H9 (cell line): ENCODE measurements at regions not wholly inside any gene's neighbourhood (a gene's known extent, or its start where the extent isn't known, plus 50 kb on each side); places are given as distances from the start of the nearest gene placed in this dataset.
"Not testable (repeated sequence)": the region's sequence is repeated elsewhere in the genome, so short reads cannot be mapped to it uniquely, and the experiment has no call there.

ENCODE experiments used
- DNase-seq: peaks from one replicate; pipeline ENCODE4 v3.0.0-alpha.2; 2017
- H2AFZ ChIP-seq: one replicate; pipeline ENCODE4 v1.6.1; 2013; ENCODE audit warnings: mild to moderate bottlenecking, low read length, control low read depth, moderate library complexity
- H2AK5ac ChIP-seq: 2 replicates; pipeline ENCODE4 v1.6.1; 2013; ENCODE audit warnings: low read length, control low read depth, mixed read lengths; ENCODE audit not compliant: insufficient read length
- H2BK120ac ChIP-seq: one replicate; pipeline ENCODE4 v1.6.1; 2013; ENCODE audit warnings: low read depth, mild to moderate bottlenecking, low read length, control low read depth, inconsistent platforms; ENCODE audit not compliant: poor library complexity, severe bottlenecking
- H2BK12ac ChIP-seq: 2 replicates; pipeline ENCODE4 v1.6.1; 2013; ENCODE audit warnings: low read length, control low read depth, mixed read lengths, low read depth; ENCODE audit not compliant: insufficient read length
- H2BK15ac ChIP-seq: 2 replicates; pipeline ENCODE4 v1.6.1; 2013; ENCODE audit warnings: low read depth, low read length, control low read depth
- H2BK20ac ChIP-seq: one replicate; pipeline ENCODE4 v1.6.1; 2013; ENCODE audit warnings: low read depth, mild to moderate bottlenecking, low read length, control low read depth, inconsistent platforms; ENCODE audit not compliant: poor library complexity, severe bottlenecking
- H2BK5ac ChIP-seq: 2 replicates; pipeline ENCODE4 v1.6.1; 2013; ENCODE audit warnings: low read length, control low read depth, mixed read lengths; ENCODE audit not compliant: insufficient read length
- H3K14ac ChIP-seq: 2 replicates; pipeline ENCODE4 v1.6.1; 2013; ENCODE audit warnings: low read length, control low read depth; ENCODE audit not compliant: insufficient read depth
- H3K18ac ChIP-seq: 2 replicates; pipeline ENCODE4 v1.6.1; 2013; ENCODE audit warnings: low read depth, mild to moderate bottlenecking, mixed read lengths, low read length, control low read depth; ENCODE audit not compliant: insufficient read length
- H3K23ac ChIP-seq: 2 replicates; pipeline ENCODE4 v1.6.1; 2013; ENCODE audit warnings: low read length, control low read depth, mixed read lengths, low read depth; ENCODE audit not compliant: insufficient read length
- H3K23me2 ChIP-seq: 2 replicates; pipeline ENCODE4 v1.6.1; 2013; ENCODE audit warnings: low read depth, mild to moderate bottlenecking, mixed read lengths, low read length, control low read depth; ENCODE audit not compliant: insufficient read length, poor library complexity, severe bottlenecking
- H3K27ac ChIP-seq: 2 replicates; pipeline ENCODE4 v1.5.1; 2013; ENCODE audit warnings: low read length, control low read depth, mixed read lengths, low read depth; ENCODE audit not compliant: insufficient read length
- H3K27me3 ChIP-seq: 2 replicates; pipeline ENCODE4 v1.6.1; 2013; ENCODE audit warnings: low read length, control low read depth, inconsistent platforms; ENCODE audit not compliant: insufficient read depth
- H3K4ac ChIP-seq: 2 replicates; pipeline ENCODE4 v1.6.1; 2013; ENCODE audit warnings: low read depth, mild to moderate bottlenecking, control low read depth, inconsistent platforms, low read length, moderate library complexity
- H3K4me1 ChIP-seq: 2 replicates; pipeline ENCODE4 v1.6.1; 2013; ENCODE audit warnings: low read length, control low read depth, inconsistent platforms; ENCODE audit not compliant: insufficient read depth
- H3K4me2 ChIP-seq: 2 replicates; pipeline ENCODE4 v1.6.1; 2013; ENCODE audit warnings: low read length, control low read depth, mixed read lengths; ENCODE audit not compliant: insufficient read length, insufficient read depth
- H3K56ac ChIP-seq: 2 replicates; pipeline ENCODE4 v1.6.1; 2013; ENCODE audit warnings: low read depth, mild to moderate bottlenecking, mixed read lengths, low read length, control low read depth; ENCODE audit not compliant: insufficient read length
- H3K79me1 ChIP-seq: 2 replicates; pipeline ENCODE4 v1.6.1; 2013; ENCODE audit warnings: low read depth, mild to moderate bottlenecking, moderate library complexity, low read length, control low read depth, inconsistent platforms; ENCODE audit not compliant: insufficient read depth, poor library complexity, severe bottlenecking
- H3K79me2 ChIP-seq: 2 replicates; pipeline ENCODE4 v1.6.1; 2013; ENCODE audit warnings: low read length, control low read depth, inconsistent platforms; ENCODE audit not compliant: insufficient read depth
- H3K9ac ChIP-seq: 2 replicates; pipeline ENCODE4 v1.6.1; 2013; ENCODE audit warnings: low read length, control low read depth, mixed read lengths; ENCODE audit not compliant: insufficient read length; ENCODE audit errors: extremely low read depth
- H3K9me3 ChIP-seq: one replicate; pipeline ENCODE4 v1.6.1; 2013; ENCODE audit warnings: low read depth, low read length, inconsistent platforms; ENCODE audit not compliant: control insufficient read depth
- H3T11ph ChIP-seq: one replicate; pipeline ENCODE4 v1.6.1; 2013; ENCODE audit warnings: mild to moderate bottlenecking, low read length, control low read depth, inconsistent platforms
- H4K20me1 ChIP-seq: one replicate; pipeline ENCODE4 v1.6.1; 2013; ENCODE audit not compliant: control insufficient read depth, insufficient read length, insufficient read depth
- H4K5ac ChIP-seq: 2 replicates; pipeline ENCODE4 v1.6.1; 2013; ENCODE audit warnings: low read depth, mild to moderate bottlenecking, mixed read lengths, low read length, control low read depth; ENCODE audit not compliant: insufficient read length
- H4K8ac ChIP-seq: replicated peaks from 2 replicates; pipeline ENCODE4 v1.6.1; 2013; ENCODE audit warnings: low read length, control low read depth, mixed read lengths, low read depth; ENCODE audit not compliant: insufficient read length
- H4K91ac ChIP-seq: 2 replicates; pipeline ENCODE4 v1.6.1; 2013; ENCODE audit warnings: low read depth, mild to moderate bottlenecking, moderate library complexity, mixed read lengths, low read length, control low read depth; ENCODE audit not compliant: insufficient read length
- H3K27ac Mint-ChIP-seq, 3 experiments: 2 replicates in 2 of 3; 3 replicates in 1 of 3; pipeline ENCODE4 v1.8.0; 2020 to 2021; ENCODE audit warnings: mixed read lengths in 3 of 3, mild to moderate bottlenecking in 1 of 3, moderate library complexity in 1 of 3
- H3K27me3 Mint-ChIP-seq: 2 replicates; pipeline ENCODE4 v1.8.0; 2021; ENCODE audit warnings: low read depth, mild to moderate bottlenecking, moderate library complexity, mixed read lengths
- H3K36me3 Mint-ChIP-seq, 3 experiments: 2 replicates in 2 of 3; 3 replicates in 1 of 3; pipeline ENCODE4 v1.8.0; 2020 to 2021; ENCODE audit warnings: low read depth in 3 of 3, mixed read lengths in 3 of 3; ENCODE audit not compliant: insufficient read depth in 1 of 3
- H3K4me1 Mint-ChIP-seq, 2 experiments: 2 replicates each; pipeline ENCODE4 v1.8.0; 2020; ENCODE audit warnings: mixed read lengths in 2 of 2
- H3K4me3 Mint-ChIP-seq, 2 experiments: 2 replicates in 1 of 2; 3 replicates in 1 of 2; pipeline ENCODE4 v1.8.0; 2020 to 2021; ENCODE audit warnings: mild to moderate bottlenecking in 2 of 2, mixed read lengths in 2 of 2, moderate library complexity in 1 of 2
- H3K9me3 Mint-ChIP-seq, 2 experiments: 2 replicates in 1 of 2; 3 replicates in 1 of 2; pipeline ENCODE4 v1.8.0; 2020; ENCODE audit warnings: mild to moderate bottlenecking in 2 of 2, mixed read lengths in 2 of 2, moderate library complexity in 1 of 2
- WGBS: extraction: QIAGEN DNeasy Blood & Tissue Kit; methylation state at CpG from one replicate; pipeline ENCODE4 v1.1.7; 2013; ENCODE audit warnings: missing lambda C conversion rate, low lambda C conversion rate, mixed read lengths; ENCODE audit not compliant: insufficient read length; ENCODE audit errors: extremely low coverage; 5-methylcytosine and 5-hydroxymethylcytosine counted together
- TF ChIP-seq, protein P1 (sequence below): fragments of 200-600 bp; sonication (generic); conservative IDR thresholded peaks from 3 replicates; pipeline ENCODE4 v1.8.0; 2021; ENCODE audit warnings: antibody characterized with exemption, mild to moderate bottlenecking

DNA sequence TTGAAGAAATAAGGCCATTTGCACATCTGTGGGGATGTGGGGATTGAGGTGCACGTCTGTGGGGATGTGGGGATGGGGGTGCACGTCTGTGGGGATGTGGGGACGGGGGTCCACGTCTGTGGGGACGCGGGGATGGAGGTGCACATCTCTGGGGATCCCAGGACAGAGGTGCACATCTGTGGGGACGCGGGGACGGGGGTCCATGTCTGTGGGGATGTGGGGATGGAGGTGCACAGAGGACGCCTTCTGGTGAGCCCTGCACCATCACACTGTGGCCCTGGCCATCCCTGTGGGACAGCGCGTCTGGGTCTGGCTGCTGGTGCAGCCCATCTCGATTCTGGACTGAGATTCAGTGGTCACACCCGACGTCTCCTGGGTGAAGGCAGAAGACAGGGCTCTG lies 161.4 kb downstream of the LAT start:
- H2BK15ac ChIP-seq = no peak overlapping the region
- no peak overlapping the region for H2BK12ac ChIP-seq
- no peak overlapping the region for H2AFZ ChIP-seq
- Mint-ChIP-seq H3K4me1 (peaks cover 2% of the 10 kb centered on the region in 2 experiments; a peak in 1 of 4 replicates), H3K36me3 (no peaks in the 10 kb centered on the region), H3K27me3 (peaks cover 6% of the 10 kb centered on the region), H3K9me3 (no peaks in the 10 kb centered on the region; a peak in 1 of 5 replicates), H3K4me3 (no peak overlapping the region), H3K27ac (no peak overlapping the region)
- no peak overlapping the region for H2AK5ac ChIP-seq
- no peak overlapping the region for H3T11ph ChIP-seq
- no peak overlapping the region for H3K27ac ChIP-seq
- no peak overlapping the region for H3K4ac ChIP-seq
- no CpG with 5 or more reads among the region's 15 CpGs for WGBS
- no peaks in the 10 kb centered on the region for H3K79me1 ChIP-seq
- H2BK120ac ChIP-seq = no peak overlapping the region
- H4K5ac ChIP-seq = no peak overlapping the region
- no peaks in the 10 kb centered on the region for H3K4me1 ChIP-seq
- H3K23me2 ChIP-seq = no peaks in the 10 kb centered on the region
- H3K79me2 ChIP-seq = no peaks in the 10 kb centered on the region
- H3K9ac ChIP-seq = no peak overlapping the region
- no peak overlapping the region for H3K18ac ChIP-seq
- H3K56ac ChIP-seq = no peak overlapping the region
- H2BK5ac ChIP-seq = no peak overlapping the region
- H3K27me3 ChIP-seq = no peaks in the 10 kb centered on the region
- TF ChIP-seq, protein P1, sequence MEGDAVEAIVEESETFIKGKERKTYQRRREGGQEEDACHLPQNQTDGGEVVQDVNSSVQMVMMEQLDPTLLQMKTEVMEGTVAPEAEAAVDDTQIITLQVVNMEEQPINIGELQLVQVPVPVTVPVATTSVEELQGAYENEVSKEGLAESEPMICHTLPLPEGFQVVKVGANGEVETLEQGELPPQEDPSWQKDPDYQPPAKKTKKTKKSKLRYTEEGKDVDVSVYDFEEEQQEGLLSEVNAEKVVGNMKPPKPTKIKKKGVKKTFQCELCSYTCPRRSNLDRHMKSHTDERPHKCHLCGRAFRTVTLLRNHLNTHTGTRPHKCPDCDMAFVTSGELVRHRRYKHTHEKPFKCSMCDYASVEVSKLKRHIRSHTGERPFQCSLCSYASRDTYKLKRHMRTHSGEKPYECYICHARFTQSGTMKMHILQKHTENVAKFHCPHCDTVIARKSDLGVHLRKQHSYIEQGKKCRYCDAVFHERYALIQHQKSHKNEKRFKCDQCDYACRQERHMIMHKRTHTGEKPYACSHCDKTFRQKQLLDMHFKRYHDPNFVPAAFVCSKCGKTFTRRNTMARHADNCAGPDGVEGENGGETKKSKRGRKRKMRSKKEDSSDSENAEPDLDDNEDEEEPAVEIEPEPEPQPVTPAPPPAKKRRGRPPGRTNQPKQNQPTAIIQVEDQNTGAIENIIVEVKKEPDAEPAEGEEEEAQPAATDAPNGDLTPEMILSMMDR = no peak
- no peak overlapping the region for H4K8ac ChIP-seq
- no peak overlapping the region for H4K91ac ChIP-seq
- DNase-seq = no peak
- no peak overlapping the region for H3K4me2 ChIP-seq
- no peak overlapping the region for H2BK20ac ChIP-seq
- no peak overlapping the region for H3K23ac ChIP-seq
- H3K9me3 ChIP-seq = no peaks in the 10 kb centered on the region
- H4K20me1 ChIP-seq = no peaks in the 10 kb centered on the region
- H3K14ac ChIP-seq = no peak overlapping the region

DNA sequence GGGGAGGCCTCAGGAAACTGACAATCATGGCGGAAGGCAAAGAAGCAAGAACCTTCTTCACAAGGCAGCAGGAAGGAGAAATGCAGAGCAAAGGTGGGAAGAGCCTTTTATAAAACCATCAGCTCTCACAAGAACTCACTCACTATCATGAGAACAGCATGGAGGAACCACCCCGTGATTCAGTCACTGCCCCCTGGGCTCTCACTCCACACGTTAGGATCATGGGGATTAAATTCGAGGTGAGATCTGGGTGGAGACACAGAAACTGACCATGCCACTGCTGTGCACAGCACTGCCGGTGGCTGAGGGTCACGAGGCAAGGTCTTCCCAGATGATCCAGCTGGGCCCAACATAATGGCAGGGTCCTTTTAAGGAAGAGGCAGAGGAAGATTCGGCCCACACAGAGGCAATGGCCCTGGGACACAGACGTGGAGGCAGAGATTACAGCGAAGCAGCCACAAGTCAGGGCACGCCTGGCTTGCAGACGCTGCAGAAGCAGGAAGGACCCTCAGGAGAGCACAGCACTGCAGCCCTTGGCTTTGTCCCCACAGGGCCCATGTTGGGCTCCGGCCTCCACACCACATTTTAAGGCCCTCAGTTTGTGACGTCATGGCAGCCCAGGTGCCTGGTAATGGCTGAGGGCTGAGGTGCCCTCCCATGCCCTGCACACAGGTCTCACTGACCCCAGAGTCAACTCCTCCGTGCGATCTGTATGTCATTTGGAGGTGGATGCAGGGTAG lies 160.8 kb downstream of the LAT start:
- H2AFZ ChIP-seq, H2BK5ac ChIP-seq, H2BK20ac ChIP-seq, H3K9me3 ChIP-seq, H3T11ph ChIP-seq, H3K4me3 Mint-ChIP-seq, H3K9me3 Mint-ChIP-seq, H3K23ac ChIP-seq, H3K14ac ChIP-seq, H3K4me1 Mint-ChIP-seq, H2BK120ac ChIP-seq, DNase-seq, H4K8ac ChIP-seq, H4K20me1 ChIP-seq, H2AK5ac ChIP-seq, H3K27me3 Mint-ChIP-seq, H3K4me1 ChIP-seq, H3K27ac Mint-ChIP-seq, H2BK15ac ChIP-seq, H3K36me3 Mint-ChIP-seq, H2BK12ac ChIP-seq, H3K18ac ChIP-seq, H3K9ac ChIP-seq, H3K4me2 ChIP-seq, H4K91ac ChIP-seq, H3K79me2 ChIP-seq, H3K4ac ChIP-seq, H3K79me1 ChIP-seq, H3K27ac ChIP-seq, H3K27me3 ChIP-seq, H3K56ac ChIP-seq, H3K23me2 ChIP-seq, H4K5ac ChIP-seq: not testable (repeated sequence)
- no CpG with 5 or more reads among the region's 15 CpGs for WGBS
